22Rv1 (cell line): ENCODE measurements at regions not wholly inside any gene's neighbourhood (a gene's known extent, or its start where the extent isn't known, plus 50 kb on each side); places are given as distances from the start of the nearest gene placed in this dataset.

Experiments
- H3K27ac ChIP-seq: fragments of 450-650 bp; 2 replicates; pipeline ENCODE4 v1.5.1; 2017
- ZFX ChIP-seq: fragments of 450-650 bp; IDR thresholded peaks from 2 replicates; pipeline ENCODE4 v1.6.1; 2017; ENCODE audit warnings: antibody characterized with exemption, borderline replicate concordance
- TF ChIP-seq, protein P1 (sequence below): fragments of 450-650 bp; IDR thresholded peaks from 2 replicates; pipeline ENCODE4 v1.5.1; 2017; ENCODE audit warnings: mild to moderate bottlenecking

DNA sequence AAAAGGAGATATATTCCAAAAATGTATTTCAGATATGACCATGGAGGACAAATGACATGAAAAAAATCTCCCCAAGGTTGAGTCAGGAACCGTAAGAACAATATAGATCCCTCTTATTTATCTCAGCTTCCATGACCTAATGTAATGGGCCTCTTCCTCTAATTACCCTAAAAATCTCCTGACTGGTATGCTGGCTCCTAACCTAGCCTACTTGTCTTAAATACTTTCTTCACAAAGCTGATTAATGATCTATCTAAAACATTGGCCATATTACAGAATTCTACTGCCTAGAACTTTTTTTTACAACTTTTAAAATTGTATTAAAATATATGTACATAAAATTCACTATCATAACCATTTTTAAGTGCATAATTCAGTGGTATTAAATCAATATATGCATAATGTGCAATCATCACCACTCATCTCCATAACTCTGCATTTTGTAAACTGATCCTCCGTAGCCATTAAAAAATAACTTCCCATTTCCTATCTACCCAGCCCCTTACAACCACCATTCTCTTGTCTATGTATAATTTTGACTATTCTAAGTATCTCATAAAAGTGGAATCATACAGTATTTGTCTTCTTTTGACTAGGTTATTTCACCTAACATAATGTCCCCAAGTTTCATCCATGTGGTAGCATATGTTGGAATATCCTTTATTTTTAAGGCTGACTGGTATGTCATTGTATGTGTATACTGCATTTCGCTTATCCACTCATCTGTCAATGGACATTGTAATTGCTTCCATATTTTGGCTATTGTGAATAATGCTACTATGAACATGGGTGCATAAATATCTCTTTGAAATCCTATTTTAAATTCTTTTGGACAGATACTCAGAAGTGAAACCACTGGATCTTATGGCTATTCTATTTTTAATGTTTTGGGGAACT is 464.6 kb downstream of the ADAMTS20 start:
- no peak overlapping the region for H3K27ac ChIP-seq
- TF ChIP-seq, protein P1, sequence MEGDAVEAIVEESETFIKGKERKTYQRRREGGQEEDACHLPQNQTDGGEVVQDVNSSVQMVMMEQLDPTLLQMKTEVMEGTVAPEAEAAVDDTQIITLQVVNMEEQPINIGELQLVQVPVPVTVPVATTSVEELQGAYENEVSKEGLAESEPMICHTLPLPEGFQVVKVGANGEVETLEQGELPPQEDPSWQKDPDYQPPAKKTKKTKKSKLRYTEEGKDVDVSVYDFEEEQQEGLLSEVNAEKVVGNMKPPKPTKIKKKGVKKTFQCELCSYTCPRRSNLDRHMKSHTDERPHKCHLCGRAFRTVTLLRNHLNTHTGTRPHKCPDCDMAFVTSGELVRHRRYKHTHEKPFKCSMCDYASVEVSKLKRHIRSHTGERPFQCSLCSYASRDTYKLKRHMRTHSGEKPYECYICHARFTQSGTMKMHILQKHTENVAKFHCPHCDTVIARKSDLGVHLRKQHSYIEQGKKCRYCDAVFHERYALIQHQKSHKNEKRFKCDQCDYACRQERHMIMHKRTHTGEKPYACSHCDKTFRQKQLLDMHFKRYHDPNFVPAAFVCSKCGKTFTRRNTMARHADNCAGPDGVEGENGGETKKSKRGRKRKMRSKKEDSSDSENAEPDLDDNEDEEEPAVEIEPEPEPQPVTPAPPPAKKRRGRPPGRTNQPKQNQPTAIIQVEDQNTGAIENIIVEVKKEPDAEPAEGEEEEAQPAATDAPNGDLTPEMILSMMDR = no peak
- no peak for TF ChIP-seq ZFX

DNA sequence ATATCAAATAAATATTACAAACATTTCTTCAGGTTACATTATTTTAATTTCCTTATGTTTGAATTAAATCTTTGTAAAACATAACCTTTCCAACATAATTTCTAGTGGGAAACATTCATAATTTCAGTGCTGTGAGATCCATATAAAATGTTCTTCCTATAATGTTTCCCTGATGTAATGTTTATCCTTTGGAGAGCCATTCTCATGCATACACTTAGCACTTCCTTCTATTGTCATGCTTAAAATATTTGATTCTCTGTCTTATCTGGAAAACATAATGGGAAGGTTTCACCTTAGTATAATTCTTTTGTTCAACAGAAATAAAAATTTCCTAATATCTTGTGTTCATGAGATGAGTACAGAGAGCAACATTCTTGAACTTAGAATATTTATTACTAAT is 472.5 kb downstream of the ADAMTS20 start:
- TF ChIP-seq, protein P1 = no peak
- no peak overlapping the region for H3K27ac ChIP-seq

DNA sequence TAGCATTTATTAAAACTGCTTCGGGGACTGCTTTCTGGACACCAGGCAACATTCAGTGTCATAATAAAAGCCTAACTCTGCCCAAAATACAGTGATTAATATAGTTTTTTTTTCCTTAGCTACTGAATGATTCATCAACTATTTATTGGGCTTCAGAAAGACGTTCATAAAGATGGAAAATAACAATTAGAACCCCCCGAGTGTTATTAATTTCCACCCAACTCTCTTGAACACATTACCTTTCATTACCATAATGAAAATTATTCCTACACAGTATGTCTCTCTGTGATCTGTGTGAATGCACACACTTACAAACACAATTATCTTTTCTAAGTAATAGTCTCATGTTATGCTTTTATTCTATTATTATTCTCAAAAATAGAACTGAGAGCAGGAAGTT is 473.0 kb downstream of the ADAMTS20 start:
- no peak overlapping the region for H3K27ac ChIP-seq
- no peak for TF ChIP-seq ZFX
- TF ChIP-seq, protein P1 = no peak

DNA sequence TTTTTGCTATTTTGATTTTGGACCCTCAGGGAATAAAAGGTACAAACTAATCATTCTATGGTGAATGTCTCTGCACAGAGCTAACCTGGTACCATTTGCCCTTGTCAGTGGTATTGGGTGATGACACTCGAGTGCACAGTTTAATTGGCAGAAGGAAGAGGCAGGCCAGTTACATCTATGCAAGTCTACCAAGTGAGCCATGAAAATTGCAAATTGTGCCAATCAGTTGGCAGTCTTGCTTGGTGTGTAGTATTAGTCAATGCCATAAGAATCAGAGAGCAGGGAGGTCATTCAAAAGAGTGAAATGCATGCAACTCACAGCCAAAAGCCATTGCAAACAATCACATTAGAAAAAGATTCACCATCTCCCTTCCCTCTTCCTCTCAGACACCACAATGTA is 479.6 kb downstream of the ADAMTS20 start:
- no peak for TF ChIP-seq ZFX
- TF ChIP-seq, protein P1 = no peak
- no peak overlapping the region for H3K27ac ChIP-seq

DNA sequence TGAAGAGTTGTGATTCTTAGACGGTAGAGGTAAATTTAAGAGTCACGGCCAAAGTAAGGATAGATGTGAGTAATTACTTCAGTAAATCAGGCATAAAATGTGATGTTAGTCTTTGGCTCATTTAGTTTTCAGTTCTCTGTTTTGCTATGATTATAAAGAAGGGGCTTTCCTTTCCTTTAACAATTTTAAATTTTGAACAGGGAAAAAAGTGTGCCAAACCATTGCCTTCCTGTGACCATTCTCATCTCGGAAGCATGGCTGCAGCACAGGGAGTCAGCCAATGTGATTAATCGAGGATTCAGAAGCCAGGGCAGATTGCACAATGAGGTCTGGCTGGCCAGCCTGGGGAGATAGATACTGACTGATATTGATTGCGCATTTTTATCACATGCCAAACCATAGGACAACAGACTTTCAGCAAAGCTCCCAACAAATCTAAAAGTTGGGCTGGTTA is 480.2 kb upstream of the PRICKLE1 start:
- TF ChIP-seq, protein P1 = no peak
- no peak overlapping the region for H3K27ac ChIP-seq

DNA sequence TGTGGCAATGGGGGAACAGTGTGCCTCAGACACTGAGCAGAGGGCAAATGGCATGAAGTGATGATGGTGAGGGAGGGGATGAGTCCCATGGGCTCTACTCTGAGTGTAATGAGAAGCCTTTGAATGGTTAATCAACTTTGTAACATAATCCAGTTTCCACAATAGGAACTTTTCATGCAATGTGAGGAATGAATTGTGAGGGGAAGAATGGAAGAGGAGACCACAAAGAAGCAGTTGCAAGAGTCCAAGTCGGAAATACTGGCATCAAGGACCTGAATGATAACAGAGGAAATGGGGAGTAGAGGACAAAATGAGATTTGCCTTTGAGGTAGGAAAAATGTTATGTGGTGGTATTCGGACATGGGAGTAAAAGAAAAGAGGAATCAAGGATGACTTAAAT is 476.9 kb upstream of the PRICKLE1 start:
- no peak for TF ChIP-seq ZFX
- TF ChIP-seq, protein P1 = no peak
- no peak overlapping the region for H3K27ac ChIP-seq

DNA sequence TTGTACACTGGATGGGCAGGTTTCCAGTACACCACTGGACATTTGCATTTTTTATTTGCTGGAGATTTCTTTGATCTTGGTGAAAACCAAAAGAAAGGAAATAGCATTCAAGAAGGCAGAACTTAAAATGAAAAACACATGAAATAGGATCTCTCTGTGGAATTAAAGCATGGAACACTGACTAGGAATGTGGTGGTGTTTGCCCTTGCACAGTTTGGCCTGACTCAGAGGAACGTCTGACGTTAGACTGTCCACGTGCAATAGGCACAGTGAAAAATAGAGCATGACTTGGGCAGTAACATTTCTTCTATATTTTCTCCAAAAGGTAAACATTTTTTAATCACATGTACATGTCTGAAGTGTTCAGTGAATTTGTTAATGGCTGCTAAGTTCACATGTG is 474.1 kb upstream of the PRICKLE1 start:
- no peak for TF ChIP-seq ZFX
- TF ChIP-seq, protein P1 = no peak

More for the DNA sequence above, 474.1 kb upstream of the PRICKLE1 start:
- no peak overlapping the region for H3K27ac ChIP-seq
